ENCODE measurements at regions not wholly inside any gene's neighbourhood (a gene's known extent, or its start where the extent isn't known, plus 50 kb on each side); places are given as distances from the start of the nearest gene placed in this dataset.

DNA sequence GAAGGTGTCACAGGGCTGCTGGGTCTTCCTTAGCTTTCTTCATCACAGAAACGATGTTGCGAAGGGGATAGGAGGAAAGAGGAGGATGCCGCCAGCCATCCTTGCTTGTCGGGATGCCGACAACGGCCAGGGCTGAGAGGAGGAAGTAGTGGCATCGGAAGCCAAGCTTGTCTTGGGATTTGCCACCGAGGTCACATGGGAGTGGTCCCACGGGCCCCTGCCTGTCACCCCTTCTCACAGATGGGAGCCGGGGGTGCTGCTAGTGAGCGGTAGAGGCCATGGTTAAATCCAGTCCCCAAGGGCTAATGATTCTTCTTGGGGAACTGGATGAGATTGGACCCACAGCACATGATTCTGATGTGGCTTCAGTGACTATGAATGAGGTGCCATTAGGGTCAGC, 1375.8 kb downstream of the BRD1 start:
- TF ChIP-seq, protein P1, sequence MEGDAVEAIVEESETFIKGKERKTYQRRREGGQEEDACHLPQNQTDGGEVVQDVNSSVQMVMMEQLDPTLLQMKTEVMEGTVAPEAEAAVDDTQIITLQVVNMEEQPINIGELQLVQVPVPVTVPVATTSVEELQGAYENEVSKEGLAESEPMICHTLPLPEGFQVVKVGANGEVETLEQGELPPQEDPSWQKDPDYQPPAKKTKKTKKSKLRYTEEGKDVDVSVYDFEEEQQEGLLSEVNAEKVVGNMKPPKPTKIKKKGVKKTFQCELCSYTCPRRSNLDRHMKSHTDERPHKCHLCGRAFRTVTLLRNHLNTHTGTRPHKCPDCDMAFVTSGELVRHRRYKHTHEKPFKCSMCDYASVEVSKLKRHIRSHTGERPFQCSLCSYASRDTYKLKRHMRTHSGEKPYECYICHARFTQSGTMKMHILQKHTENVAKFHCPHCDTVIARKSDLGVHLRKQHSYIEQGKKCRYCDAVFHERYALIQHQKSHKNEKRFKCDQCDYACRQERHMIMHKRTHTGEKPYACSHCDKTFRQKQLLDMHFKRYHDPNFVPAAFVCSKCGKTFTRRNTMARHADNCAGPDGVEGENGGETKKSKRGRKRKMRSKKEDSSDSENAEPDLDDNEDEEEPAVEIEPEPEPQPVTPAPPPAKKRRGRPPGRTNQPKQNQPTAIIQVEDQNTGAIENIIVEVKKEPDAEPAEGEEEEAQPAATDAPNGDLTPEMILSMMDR (IDR thresholded peaks at IDR 0.05; ENCODE audit: control insufficient read depth, extremely low read depth, insufficient read depth) = no peak
- DNase-seq (ENCODE audit: low read depth) = no peak
- no peak overlapping the region for H3K4me3 ChIP-seq (ENCODE audit: low read depth, low read length)

DNA sequence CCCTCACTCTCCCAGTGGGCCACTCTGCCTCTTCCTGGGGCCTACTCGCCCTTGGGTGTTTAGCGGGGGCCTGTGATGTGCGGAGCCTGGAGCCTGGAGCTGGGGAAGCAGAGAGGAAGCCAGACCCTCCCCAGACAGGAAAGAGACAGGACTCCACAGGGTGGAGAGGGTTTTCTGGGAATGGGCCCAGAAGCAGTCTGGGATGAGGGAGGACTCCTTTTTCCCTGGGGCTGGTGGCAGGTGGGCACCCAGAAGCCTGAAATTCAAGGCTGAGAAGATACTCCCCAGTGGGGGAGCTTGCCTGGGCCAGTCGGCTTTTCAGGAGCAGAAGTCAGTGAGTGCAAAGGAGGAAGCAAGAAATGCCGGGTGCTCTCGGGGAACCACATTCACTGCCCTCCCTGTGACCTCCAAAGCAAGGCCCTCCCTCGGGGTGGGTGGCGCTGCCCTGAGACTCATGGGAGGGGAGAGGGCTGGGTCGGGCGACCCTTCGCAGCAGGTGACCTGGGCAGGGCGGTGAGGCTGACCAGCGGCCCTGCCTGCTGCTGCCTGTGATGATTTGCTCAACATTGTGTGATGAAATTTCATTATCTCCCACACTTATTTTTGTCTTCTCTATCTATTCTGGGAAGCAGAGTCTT, 1377.4 kb downstream of the BRD1 start:
- TF ChIP-seq, protein P1 (IDR thresholded peaks at IDR 0.05; ENCODE audit: control insufficient read depth, extremely low read depth, insufficient read depth) = no peak
- no peak for DNase-seq (ENCODE audit: low read depth)
- no peak overlapping the region for H3K4me3 ChIP-seq (ENCODE audit: low read depth, low read length)

DNA sequence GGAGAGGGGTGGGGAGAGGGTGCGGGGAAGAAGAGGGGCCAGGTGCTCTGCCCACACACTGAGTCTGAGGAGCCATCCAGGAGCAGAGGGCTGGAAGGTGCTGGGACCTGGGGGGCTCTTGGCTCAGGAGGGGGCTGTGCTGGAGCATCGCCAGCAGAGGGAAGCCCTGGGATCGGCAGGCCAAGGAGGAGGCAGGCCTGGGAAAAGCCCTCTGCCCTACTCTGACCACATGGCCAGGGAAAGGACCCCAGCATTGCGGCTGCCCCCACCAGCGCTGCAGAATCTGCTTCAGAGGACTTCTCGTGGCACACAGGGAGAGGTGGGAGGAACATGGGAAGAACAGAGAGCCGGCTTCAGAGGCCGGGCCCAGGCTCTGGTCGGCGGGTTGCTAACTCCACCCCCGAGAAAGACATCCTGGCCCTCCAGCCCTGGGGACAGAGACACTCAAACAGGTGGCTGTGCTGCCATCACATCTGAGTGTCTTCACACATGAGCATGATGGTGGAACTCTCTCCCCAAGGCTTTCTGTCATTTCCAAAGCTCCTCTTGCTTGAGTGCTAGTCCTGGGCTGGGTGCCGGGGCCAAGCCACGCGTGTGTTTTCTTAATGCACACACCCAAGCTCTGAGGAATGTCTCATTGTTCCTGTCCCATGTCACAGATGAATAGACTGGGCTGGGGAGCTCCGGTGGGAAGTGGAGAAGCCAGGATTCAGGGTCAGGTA, 1378.0 kb downstream of the BRD1 start:
- TF ChIP-seq, protein P1 (IDR thresholded peaks at IDR 0.05; ENCODE audit: control insufficient read depth, extremely low read depth, insufficient read depth) = no peak
- no peak overlapping the region for H3K4me3 ChIP-seq (ENCODE audit: low read depth, low read length)
- no peak for DNase-seq (ENCODE audit: low read depth)

DNA sequence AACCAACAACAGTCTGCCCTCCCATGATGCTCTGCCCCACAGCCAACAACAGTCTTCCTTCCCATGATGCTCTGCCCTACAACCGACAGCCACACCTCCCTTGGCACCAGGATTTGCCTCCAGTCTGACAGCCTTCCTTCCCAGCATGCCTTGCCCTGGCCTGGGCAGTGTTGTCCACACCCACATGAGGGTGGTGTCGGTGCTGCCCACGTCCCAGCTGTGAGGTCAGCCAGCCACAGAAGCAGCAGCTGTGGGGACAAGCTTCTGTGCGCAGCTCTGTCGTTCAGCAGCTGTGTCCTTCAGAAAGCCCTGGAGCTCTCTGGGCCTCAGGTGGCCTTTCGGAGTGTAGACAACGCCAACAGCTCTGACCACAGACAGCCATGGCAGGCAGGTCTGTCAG, 1378.9 kb downstream of the BRD1 start:
- H3K4me3 ChIP-seq (ENCODE audit: low read depth, low read length) = no peak overlapping the region
- DNase-seq (ENCODE audit: low read depth) = no peak
- TF ChIP-seq, protein P1 (IDR thresholded peaks at IDR 0.05; ENCODE audit: control insufficient read depth, extremely low read depth, insufficient read depth) = no peak

DNA sequence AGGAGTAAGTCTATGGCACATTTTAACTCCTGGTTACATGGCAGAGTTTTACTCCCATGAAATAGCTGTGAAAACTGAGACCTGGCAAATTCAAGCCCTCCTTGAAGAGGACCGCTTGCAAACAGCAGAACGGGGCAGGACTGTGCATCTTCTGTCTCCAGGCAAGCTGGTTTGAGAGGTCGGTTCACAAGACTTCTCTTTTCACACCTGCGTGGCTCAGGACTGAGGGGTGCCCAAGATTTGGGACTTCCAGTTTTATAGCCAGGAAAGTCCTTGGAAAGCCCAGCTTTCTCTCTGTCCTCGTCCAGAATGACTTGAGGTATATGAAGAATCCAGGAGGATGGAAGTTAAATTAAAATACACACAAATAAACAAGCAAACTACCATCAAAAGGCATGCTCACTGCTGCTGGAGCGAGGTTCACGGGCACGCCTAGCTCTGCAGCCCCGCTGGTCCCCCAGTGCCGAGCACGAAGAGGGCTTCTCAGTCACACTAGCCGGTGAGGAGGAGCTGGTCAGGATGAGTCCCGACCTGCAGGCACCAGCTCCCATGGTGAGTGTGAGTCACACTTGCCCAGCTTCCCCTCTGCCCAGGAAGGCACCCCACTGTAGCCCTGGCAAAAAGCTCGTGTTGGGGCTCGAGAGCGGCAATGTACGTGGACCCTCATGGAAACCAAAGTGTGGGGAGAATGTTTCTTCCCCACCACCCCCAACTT, 1382.4 kb downstream of the BRD1 start:
- no peak overlapping the region for H3K4me3 ChIP-seq (ENCODE audit: low read depth, low read length)
- TF ChIP-seq, protein P1 (IDR thresholded peaks at IDR 0.05; ENCODE audit: control insufficient read depth, extremely low read depth, insufficient read depth) = no peak
- DNase-seq (ENCODE audit: low read depth) = no peak

DNA sequence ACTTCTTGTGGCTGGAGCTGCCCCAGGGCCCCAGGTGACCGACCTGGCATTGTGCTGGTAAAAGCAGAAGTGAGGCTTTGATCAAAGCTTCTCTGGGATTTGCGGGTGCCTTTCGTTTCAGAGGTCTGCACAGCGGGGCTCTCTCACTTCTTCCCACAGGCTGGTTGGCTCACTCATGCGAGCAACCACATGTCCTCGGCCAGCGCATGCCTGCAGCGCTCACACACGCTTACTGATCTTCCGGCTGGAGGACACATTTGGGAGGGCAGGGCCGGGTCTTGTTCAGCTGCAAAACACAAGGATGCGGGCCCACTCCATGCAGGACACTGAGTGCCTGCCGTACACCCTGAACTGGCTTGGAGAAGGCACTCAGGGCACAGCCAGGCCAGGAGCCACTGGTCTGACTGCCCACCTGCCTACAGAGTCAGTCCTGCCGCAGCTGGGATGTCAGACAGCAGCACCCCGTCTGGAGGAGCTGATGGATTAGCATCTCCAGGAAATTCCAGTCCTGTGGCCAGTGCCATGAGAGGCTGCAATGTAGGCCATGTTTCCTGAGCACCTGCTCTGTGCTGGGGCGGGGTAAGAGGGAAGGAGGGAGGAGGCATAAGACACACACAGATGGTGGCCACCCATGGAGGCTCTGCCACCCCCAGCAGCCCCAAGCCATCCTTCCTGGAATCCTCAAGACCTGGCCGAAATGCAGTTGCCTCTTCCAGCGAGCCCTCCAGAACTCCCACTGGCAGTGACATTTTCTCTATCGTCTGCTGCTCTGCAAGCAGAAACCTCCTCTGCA, 1383.2 kb downstream of the BRD1 start:
- DNase-seq (ENCODE audit: low read depth) = no peak
- TF ChIP-seq, protein P1 (IDR thresholded peaks at IDR 0.05; ENCODE audit: control insufficient read depth, extremely low read depth, insufficient read depth) = no peak
- no peak overlapping the region for H3K4me3 ChIP-seq (ENCODE audit: low read depth, low read length)
